ENCODE measurements at regions not wholly inside any gene's neighbourhood (a gene's known extent, or its start where the extent isn't known, plus 50 kb on each side); places are given as distances from the start of the nearest gene placed in this dataset.

DNA sequence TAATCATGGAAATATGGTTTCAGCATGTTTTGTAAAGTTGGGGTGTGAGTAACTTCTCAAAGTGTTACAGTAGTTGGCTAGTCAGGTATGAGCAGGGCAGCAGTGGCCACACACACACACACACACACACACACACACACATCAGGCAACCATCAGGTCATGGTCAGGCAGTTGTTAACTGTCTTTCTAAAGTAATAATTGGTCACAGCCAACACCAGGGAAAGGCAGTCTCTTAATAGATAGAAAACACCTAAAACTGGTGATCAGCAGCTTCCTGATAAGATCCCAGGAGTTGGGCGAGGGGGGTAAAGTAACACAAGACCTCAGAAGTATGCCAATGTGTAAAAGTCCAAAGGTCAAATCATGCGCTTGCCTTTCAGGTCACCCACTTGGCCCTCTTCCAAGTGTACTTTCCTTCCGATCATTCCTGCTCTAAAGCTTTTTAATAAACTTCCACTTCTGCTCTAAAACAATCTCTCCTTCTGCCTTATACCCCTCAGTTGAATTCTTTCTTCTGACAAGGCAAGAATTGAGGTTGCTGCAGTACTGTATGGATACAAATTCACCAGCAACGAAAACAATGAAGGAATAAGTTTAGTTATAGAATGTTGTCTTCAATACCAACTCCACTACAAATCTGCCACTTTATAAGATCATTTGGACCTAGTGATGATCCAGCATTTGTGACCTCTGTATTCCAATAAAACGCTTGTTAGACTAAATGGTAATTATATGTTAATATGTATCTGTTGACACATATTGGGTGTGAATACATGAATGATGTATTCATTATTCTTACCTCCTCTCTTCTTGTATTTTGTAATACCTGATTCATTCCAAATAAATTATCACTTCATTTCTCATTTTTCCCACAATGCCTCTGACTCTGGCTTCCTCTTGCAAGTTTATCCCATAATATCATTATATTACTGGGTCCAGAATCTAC is 254.3 kb downstream of the METTL4 start:
- no peak for DNase-seq (ENCODE audit: extremely low read depth, low read depth, low spot score)

- DNase-seq (ENCODE audit: extremely low read depth, low read depth, low spot score), result no peak
Measured at GRCh38 chr18:2324459-2324858, 246.8 kb downstream of the METTL4 start.

GRCh38 chr18:2325308-2325849 is 245.9 kb downstream of the METTL4 start:
- no peak for DNase-seq (ENCODE audit: extremely low read depth, low read depth, low spot score)

- no peak for DNase-seq (ENCODE audit: extremely low read depth, low read depth, low spot score)
Measured at GRCh38 chr18:2325933-2326332, 245.4 kb downstream of the METTL4 start.

DNA sequence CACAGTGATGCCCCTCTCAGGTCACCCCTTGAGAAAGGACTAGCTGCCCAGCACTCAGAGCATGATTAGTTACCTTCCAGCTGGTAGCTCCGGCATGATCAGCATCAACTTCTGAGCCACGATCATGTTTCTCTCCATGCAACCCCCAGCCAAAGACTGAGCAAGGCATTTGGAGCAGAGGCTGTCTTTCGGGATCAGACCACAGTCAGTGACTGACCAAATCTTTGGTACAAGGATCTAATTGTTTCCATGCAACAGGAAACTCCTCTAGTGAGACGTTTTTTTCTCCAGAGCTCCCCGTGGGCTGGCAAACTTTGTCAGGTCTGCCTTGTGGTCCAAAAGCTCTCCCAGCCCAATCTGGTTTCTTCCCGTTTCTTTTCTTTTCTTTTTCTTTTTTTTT is 244.3 kb downstream of the METTL4 start:
- no peak for DNase-seq (ENCODE audit: extremely low read depth, low read depth, low spot score)

DNA sequence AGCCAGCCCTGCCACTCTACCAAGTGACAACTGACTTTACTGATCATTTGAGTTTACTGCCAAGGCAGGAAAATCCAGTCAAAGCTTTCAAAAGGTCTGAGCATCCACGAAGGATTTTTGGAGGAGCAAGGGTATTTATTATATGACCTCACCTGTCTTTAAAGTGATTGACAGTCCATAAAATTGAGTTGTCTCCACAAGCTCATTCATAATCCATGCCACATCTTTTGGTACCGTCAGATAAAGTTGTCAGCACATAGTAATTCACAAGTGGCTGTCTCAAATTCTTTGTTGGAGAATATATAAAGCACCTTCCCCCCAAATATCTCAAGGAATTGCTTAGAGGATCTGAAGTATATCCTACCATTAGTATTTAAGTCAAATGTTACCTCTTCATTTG is 240.5 kb downstream of the METTL4 start:
- no peak for DNase-seq (ENCODE audit: extremely low read depth, low read depth, low spot score)

GRCh38 chr18:2331491-2331890 is 239.8 kb downstream of the METTL4 start:
- DNase-seq (ENCODE audit: extremely low read depth, low read depth, low spot score), result no peak

DNA sequence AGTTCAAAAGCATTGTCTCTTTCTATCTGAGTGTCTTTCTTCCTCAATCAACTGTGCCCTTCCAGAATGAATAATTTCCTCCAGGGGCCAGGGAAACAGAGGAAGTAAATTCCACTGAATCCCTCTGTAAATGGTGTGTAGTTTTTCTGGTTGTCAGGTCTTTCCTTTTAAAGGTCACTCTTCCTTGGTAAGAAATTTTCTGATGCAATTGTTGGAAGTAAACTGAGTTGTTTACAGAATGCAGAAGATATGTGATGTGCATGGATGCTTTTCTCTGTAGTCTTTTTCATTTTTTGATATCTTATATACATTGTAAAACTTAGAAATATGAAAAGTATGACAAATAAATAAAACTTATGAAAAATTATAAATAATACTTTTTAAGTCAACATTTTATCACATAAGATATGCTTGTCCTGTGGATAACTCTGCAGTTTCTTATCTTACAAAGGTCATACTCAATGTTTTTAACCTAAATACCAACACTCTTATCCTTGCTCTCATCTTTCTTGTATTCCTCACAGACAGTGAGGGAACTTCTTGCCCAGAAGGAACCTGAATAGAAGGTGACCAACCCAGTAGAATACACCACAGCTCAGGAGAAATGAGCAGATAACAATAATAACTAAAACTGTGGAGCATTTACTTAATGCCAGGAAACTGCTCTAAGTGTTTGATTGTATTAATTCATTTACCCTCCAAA is 234.5 kb downstream of the METTL4 start:
- DNase-seq (ENCODE audit: extremely low read depth, low read depth, low spot score), result no peak

DNA sequence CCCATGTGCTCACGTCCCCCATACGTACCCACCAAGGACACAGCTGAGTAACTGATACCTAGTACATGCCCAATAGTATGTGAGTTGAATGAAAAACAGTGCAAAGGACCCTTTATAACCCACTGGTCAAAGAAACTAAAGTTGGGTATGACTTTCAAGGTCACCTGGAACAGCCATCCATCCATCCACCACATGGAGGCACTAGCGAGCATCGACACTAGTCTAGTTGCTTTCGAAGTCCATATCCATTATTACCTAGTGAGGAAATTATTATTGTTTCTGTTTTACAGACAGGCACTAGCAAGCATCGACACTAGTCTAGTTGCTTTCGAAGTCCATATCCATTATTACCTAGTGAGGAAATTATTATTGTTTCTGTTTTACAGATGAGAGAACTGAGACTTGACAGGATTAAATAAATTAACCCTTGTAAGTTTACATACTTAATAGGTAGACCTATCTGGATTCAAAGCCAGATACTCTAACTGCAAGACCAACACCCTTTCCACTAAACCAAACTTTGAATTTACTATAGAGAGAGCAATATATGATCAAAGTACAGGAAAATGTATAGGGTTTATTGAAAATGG is 233.7 kb downstream of the METTL4 start:
- DNase-seq (ENCODE audit: extremely low read depth, low read depth, low spot score), result no peak

GRCh38 chr18:2338601-2339000 is 232.7 kb downstream of the METTL4 start:
- DNase-seq (ENCODE audit: extremely low read depth, low read depth, low spot score), result no peak

- no peak for DNase-seq (ENCODE audit: extremely low read depth, low read depth, low spot score)
Measured at GRCh38 chr18:2340335-2340734, 231.0 kb downstream of the METTL4 start.

- no peak for DNase-seq (ENCODE audit: extremely low read depth, low read depth, low spot score)
Measured at GRCh38 chr18:2348003-2348402, 223.3 kb downstream of the METTL4 start.

GRCh38 chr18:2351126-2351850 is 220.0 kb downstream of the METTL4 start:
- DNase-seq (ENCODE audit: extremely low read depth, low read depth, low spot score), result no peak

DNA sequence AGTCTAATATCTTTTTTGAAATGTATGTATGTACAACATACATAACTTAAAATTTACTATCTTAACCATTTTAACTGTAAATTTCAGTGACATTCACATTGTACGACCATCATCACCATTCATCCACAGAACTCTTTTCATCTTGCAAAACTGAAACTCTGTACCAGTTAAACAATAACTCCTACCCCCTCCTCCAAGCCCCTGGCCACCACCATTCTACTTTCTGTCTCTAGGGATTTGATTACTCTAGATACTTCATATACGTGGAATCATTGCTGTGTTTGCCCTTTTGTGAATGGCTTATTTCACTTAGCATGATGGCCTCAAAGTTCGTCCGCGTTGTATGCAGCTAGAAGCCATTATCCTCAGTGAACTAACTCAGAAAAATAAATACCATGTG is 217.0 kb downstream of the METTL4 start:
- no peak for DNase-seq (ENCODE audit: extremely low read depth, low read depth, low spot score)

- DNase-seq (ENCODE audit: extremely low read depth, low read depth, low spot score), result no peak
Measured at GRCh38 chr18:2356906-2357305, 214.4 kb downstream of the METTL4 start.

DNA sequence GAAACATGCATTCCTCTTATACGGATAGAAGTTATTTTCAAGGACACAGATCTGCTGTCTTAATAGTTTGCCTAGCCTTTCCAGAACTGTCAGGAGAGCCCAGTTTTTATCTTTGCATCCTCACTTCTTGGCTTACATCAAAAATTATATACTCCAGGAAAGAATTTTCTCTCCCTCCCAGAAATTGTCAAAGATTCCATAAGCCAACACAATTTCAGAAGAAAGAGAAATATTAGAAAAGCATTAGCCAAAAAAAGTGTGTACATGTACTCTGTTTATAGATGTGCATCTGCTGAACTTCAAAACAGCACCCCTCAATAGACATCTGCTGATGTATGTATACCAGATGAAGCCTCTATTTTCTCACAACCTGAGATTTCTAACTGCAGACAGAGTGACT is 210.4 kb downstream of the METTL4 start:
- DNase-seq (ENCODE audit: extremely low read depth, low read depth, low spot score), result no peak

GRCh38 chr18:2368102-2368501 is 203.2 kb downstream of the METTL4 start:
- no peak for DNase-seq (ENCODE audit: extremely low read depth, low read depth, low spot score)

GRCh38 chr18:2376707-2377106 is 194.6 kb downstream of the METTL4 start:
- no peak for DNase-seq (ENCODE audit: extremely low read depth, low read depth, low spot score)

DNA sequence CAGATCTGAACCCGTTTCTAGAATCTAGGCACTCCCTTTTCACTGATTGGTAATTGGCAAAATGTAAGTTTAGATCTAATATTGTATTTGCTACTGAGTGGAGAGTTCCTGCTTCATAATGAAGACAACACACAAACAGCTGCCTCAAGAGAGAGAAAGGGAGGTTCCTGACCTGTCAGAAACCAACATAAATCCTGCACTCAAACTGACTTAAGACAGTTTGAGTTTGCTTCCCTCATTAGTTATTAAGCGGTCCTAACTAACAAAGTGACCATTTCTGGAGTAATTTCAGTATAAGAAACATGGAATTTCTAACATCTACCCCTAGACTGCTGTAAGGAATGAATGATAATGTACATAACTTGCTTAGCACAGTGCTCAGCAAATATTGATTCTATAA is 191.2 kb downstream of the METTL4 start:
- no peak for DNase-seq (ENCODE audit: extremely low read depth, low read depth, low spot score)

DNA sequence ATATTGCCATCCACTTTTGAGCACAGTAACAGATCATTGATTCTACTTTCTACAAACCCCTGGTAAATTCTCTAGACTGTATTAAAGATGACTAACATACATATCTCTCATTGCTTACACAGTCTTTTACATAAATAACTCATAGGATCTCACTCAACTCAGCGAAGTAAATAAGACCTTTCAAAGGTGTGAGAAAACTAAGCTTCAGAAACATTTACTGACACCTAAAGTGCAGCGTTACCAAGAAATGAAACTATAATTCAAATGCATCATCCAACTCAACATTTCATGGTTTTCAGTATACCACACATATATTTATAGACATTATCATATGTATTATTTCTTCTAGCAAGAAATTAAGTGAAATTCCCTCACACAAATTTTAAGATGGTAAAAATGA is 189.8 kb downstream of the METTL4 start:
- no peak for DNase-seq (ENCODE audit: extremely low read depth, low read depth, low spot score)

DNA sequence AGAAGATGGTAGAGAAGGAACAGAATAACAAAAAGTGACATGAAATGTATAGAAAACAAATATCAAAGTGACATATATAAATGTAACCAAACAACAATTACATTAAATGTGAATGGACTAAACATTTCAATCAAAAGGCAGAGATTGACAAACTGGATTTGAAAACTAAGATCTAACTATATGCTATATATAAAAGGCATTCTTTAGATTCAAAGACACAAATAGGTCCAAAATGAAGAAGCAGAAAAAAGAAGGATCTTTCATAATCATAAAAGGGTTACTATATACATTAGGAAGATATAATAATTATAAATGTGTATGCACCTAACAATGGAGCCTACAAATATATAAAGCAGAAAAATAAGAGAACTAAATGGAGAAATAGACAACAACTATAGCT is 183.7 kb downstream of the METTL4 start:
- no peak for DNase-seq (ENCODE audit: extremely low read depth, low read depth, low spot score)
